ENCODE measurements at regions not wholly inside any gene's neighbourhood (a gene's known extent, or its start where the extent isn't known, plus 50 kb on each side); places are given as distances from the start of the nearest gene placed in this dataset.

DNA sequence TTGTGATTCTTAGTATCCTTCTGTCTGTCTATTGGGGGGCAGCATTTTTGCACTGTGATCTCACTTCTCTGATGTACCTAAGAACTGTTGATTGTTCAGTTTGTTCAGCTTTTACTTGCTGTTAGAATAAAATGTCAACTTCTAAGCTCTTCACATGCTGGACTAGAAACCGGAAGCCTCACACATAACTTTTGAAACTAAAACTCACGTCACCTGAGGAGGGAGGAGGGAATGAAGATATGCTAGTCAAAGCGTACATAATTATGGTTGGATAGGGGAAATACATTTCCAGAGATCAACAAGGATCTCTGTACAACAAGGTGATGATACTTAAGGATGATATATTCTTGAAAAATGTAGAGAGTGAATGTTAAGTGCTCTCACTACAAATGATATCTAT is 609.7 kb downstream of the INHBA start:
- TF ChIP-seq, protein P1, sequence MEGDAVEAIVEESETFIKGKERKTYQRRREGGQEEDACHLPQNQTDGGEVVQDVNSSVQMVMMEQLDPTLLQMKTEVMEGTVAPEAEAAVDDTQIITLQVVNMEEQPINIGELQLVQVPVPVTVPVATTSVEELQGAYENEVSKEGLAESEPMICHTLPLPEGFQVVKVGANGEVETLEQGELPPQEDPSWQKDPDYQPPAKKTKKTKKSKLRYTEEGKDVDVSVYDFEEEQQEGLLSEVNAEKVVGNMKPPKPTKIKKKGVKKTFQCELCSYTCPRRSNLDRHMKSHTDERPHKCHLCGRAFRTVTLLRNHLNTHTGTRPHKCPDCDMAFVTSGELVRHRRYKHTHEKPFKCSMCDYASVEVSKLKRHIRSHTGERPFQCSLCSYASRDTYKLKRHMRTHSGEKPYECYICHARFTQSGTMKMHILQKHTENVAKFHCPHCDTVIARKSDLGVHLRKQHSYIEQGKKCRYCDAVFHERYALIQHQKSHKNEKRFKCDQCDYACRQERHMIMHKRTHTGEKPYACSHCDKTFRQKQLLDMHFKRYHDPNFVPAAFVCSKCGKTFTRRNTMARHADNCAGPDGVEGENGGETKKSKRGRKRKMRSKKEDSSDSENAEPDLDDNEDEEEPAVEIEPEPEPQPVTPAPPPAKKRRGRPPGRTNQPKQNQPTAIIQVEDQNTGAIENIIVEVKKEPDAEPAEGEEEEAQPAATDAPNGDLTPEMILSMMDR (IDR thresholded peaks at IDR 0.05; ENCODE audit: low read depth, low read length, missing control alignments): no peak
- no peak for DNase-seq (ENCODE audit: extremely low read depth, low read depth)
- no peak overlapping the region for H3K4me3 ChIP-seq (replicated peaks; ENCODE audit: low read depth, low read length)

DNA sequence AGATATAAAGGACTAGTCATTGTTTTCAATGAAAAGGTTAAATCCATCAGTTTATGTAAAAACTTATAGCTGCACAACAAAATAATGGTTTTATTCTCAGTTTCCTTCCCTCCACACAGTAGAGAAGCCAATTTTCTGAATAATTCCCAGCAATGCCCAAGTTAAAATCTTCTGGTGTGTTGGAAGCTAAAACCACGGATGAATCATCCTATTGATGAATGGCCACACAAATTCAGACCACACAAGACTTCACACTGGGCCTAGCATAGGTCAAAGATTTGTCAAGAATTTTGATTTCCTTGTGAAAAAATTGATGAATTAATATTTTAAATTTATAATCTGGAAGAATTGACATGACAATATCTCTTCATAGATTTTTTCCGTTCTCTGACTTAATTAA is 617.6 kb downstream of the INHBA start:
- DNase-seq (ENCODE audit: extremely low read depth, low read depth): no peak
- H3K4me3 ChIP-seq (replicated peaks; ENCODE audit: low read depth, low read length): no peak overlapping the region
- TF ChIP-seq, protein P1 (IDR thresholded peaks at IDR 0.05; ENCODE audit: low read depth, low read length, missing control alignments): no peak

DNA sequence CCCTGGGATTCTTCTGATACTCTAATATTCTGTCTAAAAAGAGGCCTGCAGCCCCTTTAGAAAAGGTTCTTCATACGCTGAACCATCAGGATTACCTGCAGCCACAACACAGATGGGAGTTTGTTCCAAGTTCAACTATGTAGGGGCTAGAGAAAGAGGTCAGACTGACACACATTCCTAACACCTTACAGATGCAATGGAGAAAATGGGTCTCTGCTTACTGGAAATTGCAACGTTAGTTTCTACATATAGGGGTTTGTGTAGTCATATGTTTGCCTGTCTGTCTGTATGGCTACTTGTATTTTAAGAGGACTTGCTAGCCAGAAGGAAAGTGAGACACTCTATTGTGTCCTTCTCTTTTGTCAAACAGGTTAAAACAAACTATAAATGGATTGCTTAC is 618.5 kb downstream of the INHBA start:
- no peak for DNase-seq (ENCODE audit: extremely low read depth, low read depth)
- no peak overlapping the region for H3K4me3 ChIP-seq (replicated peaks; ENCODE audit: low read depth, low read length)
- TF ChIP-seq, protein P1 (IDR thresholded peaks at IDR 0.05; ENCODE audit: low read depth, low read length, missing control alignments): no peak

DNA sequence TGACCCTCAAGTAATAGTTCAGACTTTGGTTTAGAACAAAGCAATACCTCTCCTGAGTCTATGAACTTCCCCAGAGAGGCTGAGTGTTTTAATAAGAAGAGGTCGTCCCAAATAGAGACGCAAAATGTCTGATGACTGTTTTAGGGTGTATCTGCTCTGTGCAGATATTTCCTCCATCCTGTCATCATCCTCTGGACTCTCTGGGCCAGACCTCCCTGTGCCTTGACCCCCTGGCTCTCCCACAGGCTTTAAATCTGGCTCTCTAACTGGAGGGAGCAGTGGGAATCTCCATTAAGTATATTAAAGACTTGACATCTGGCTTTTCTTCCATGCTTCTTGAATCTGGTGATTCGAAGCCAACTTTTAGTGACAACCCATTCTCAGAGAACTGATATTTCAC is 633.3 kb downstream of the INHBA start:
- H3K4me3 ChIP-seq (replicated peaks; ENCODE audit: low read depth, low read length): no peak overlapping the region
- TF ChIP-seq, protein P1 (IDR thresholded peaks at IDR 0.05; ENCODE audit: low read depth, low read length, missing control alignments): no peak
- DNase-seq (ENCODE audit: extremely low read depth, low read depth): no peak

DNA sequence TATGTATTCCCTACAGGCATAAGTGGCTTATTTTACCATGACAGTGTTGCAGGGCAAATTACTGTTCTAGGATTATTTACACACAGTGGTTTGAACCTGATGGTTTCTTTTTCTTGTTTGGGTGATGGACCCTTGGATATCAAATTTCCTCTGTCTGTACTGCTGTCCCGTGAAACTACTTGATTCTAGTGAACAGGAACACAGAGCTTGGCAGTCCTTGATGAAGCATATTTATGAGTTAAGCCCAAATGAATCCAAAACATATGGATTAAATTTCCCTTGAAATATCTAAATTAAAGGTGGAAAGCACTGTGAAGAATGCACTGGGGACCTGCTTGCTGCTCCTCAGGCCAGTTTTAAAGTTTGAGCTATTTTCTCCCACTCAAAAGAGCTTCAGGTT is 635.3 kb downstream of the INHBA start:
- TF ChIP-seq, protein P1 (IDR thresholded peaks at IDR 0.05; ENCODE audit: low read depth, low read length, missing control alignments): no peak
- DNase-seq (ENCODE audit: extremely low read depth, low read depth): no peak
- no peak overlapping the region for H3K4me3 ChIP-seq (replicated peaks; ENCODE audit: low read depth, low read length)

DNA sequence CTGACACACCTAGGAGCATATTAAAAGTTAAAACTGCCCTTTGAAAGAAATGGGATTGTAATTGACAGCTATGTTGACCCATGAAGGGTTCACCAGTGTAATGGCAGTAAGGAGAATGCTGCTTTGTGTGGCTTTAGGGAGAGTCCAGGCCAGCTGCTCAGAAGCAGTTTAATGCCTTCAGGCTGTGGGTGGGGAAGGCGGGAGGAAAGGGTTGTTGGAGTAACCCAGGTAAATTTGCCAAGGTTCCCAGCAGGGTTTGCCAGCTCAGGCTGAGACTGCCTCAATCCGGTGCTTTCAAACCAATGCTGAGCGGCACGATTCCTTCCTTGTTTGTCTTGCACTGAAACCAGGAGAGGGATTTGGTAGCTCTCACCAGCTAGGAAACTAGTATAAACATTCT is 637.2 kb downstream of the INHBA start:
- no peak for DNase-seq (ENCODE audit: extremely low read depth, low read depth)
- H3K4me3 ChIP-seq (replicated peaks; ENCODE audit: low read depth, low read length): no peak overlapping the region
- TF ChIP-seq, protein P1 (IDR thresholded peaks at IDR 0.05; ENCODE audit: low read depth, low read length, missing control alignments): no peak

DNA sequence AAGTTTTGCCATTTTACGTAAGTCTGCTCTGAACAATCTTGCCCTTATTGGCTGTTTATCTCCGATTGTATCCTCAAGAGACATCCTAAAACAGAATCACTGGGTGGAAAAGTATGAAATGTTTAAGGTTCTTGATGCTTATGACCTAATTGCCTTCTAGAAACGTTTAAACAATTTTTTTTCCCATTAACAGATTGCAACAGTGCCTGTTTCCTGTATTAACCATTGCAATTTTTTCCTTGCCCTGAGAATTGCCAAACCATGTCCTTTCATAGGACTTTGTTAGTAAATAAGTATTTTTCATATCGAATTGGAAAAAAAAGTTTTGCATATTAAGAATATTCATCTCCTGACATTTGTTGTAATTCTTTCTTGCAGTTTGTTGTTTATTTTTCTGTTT is 639.8 kb downstream of the INHBA start:
- TF ChIP-seq, protein P1 (IDR thresholded peaks at IDR 0.05; ENCODE audit: low read depth, low read length, missing control alignments): no peak
- H3K4me3 ChIP-seq (replicated peaks; ENCODE audit: low read depth, low read length): no peak overlapping the region
- no peak for DNase-seq (ENCODE audit: extremely low read depth, low read depth)

Measured in HFF-Myc (cell line).